ENCODE measurements at regions not wholly inside any gene's neighbourhood (a gene's known extent, or its start where the extent isn't known, plus 50 kb on each side); places are given as distances from the start of the nearest gene placed in this dataset.

GRCh38 chr17:77750427-77751043, 208.0 kb upstream of the TNRC6C start:
- 93% methylated on average over 3 of the region's 5 CpGs for WGBS (ENCODE audit: insufficient coverage)
- Histone ChIP-seq H3K36me3 (ENCODE audit: control insufficient read depth, insufficient read depth, low read length) (no peaks in the 10 kb centered on the region), H3K9me3 (replicated peaks; ENCODE audit: control insufficient read depth, low read depth, low read length) (peaks cover 4% of the 10 kb centered on the region), H3K27ac (ENCODE audit: low read length) (no peak overlapping the region), H3K4me1 (ENCODE audit: control insufficient read depth, insufficient read depth, low read length) (no peaks in the 10 kb centered on the region), H3K27me3 (ENCODE audit: control insufficient read depth, insufficient read depth, low read length) (peaks cover 6% of the 10 kb centered on the region), H3K4me3 (ENCODE audit: low read length) (no peak overlapping the region)
- no peak for DNase-seq

GRCh38 chr17:77753246-77753645, 205.3 kb upstream of the TNRC6C start:
- H3K4me3 ChIP-seq (ENCODE audit: low read length), result no peak overlapping the region
- DNase-seq, result no peak
- peaks cover 8% of the 10 kb centered on the region for H3K27me3 ChIP-seq (ENCODE audit: control insufficient read depth, insufficient read depth, low read length)
- H3K9me3 ChIP-seq (replicated peaks; ENCODE audit: control insufficient read depth, low read depth, low read length), result peaks cover 4% of the 10 kb centered on the region
- no peak overlapping the region for H3K27ac ChIP-seq (ENCODE audit: low read length)
- no CpG with 5 or more reads among the region's 8 CpGs for WGBS (ENCODE audit: insufficient coverage)
- H3K36me3 ChIP-seq (ENCODE audit: control insufficient read depth, insufficient read depth, low read length), result no peaks in the 10 kb centered on the region
- no peaks in the 10 kb centered on the region for H3K4me1 ChIP-seq (ENCODE audit: control insufficient read depth, insufficient read depth, low read length)

- DNase-seq, result no peak
- no peak overlapping the region for H3K4me3 ChIP-seq (ENCODE audit: low read length)
- H3K9me3 ChIP-seq (replicated peaks; ENCODE audit: control insufficient read depth, low read depth, low read length), result peaks cover 4% of the 10 kb centered on the region
- no peaks in the 10 kb centered on the region for H3K4me1 ChIP-seq (ENCODE audit: control insufficient read depth, insufficient read depth, low read length)
- 92% methylated on average over 7 of the region's 12 CpGs for WGBS (ENCODE audit: insufficient coverage)
- H3K27me3 ChIP-seq (ENCODE audit: control insufficient read depth, insufficient read depth, low read length), result peaks cover 8% of the 10 kb centered on the region
- H3K27ac ChIP-seq (ENCODE audit: low read length), result no peak overlapping the region
- H3K36me3 ChIP-seq (ENCODE audit: control insufficient read depth, insufficient read depth, low read length), result no peaks in the 10 kb centered on the region
Observed at GRCh38 chr17:77753691-77754245, 204.7 kb upstream of the TNRC6C start.

GRCh38 chr17:77754956-77755355, 203.5 kb upstream of the TNRC6C start:
- Histone ChIP-seq H3K9me3 (replicated peaks; ENCODE audit: control insufficient read depth, low read depth, low read length) (peaks cover 4% of the 10 kb centered on the region), H3K4me3 (ENCODE audit: low read length) (no peak overlapping the region), H3K27ac (ENCODE audit: low read length) (no peak overlapping the region), H3K36me3 (ENCODE audit: control insufficient read depth, insufficient read depth, low read length) (no peaks in the 10 kb centered on the region), H3K27me3 (ENCODE audit: control insufficient read depth, insufficient read depth, low read length) (peaks cover 4% of the 10 kb centered on the region), H3K4me1 (ENCODE audit: control insufficient read depth, insufficient read depth, low read length) (no peaks in the 10 kb centered on the region)
- no peak for DNase-seq
- 97% methylated on average over 4 of the region's 5 CpGs for WGBS (ENCODE audit: insufficient coverage)

GRCh38 chr17:77755410-77755963, 203.0 kb upstream of the TNRC6C start:
- WGBS (ENCODE audit: insufficient coverage), result 88% methylated on average over 8 of the region's 9 CpGs
- no peak for DNase-seq
- no peak overlapping the region for H3K27ac ChIP-seq (ENCODE audit: low read length)

GRCh38 chr17:77756028-77756427, 202.5 kb upstream of the TNRC6C start:
- no peaks in the 10 kb centered on the region for H3K4me1 ChIP-seq (ENCODE audit: control insufficient read depth, insufficient read depth, low read length)
- peaks cover 2% of the 10 kb centered on the region for H3K27me3 ChIP-seq (ENCODE audit: control insufficient read depth, insufficient read depth, low read length)
- peaks cover 4% of the 10 kb centered on the region for H3K9me3 ChIP-seq (replicated peaks; ENCODE audit: control insufficient read depth, low read depth, low read length)
- DNase-seq, result no peak
- H3K36me3 ChIP-seq (ENCODE audit: control insufficient read depth, insufficient read depth, low read length), result no peaks in the 10 kb centered on the region
- WGBS (ENCODE audit: insufficient coverage), result 79% methylated on average over 4 of the region's 5 CpGs
- H3K27ac ChIP-seq (ENCODE audit: low read length), result no peak overlapping the region
- no peak overlapping the region for H3K4me3 ChIP-seq (ENCODE audit: low read length)

More at GRCh38 chr17:77755410-77755963, 203.0 kb upstream of the TNRC6C start:
- H3K27me3 ChIP-seq (ENCODE audit: control insufficient read depth, insufficient read depth, low read length), result peaks cover 4% of the 10 kb centered on the region
- H3K9me3 ChIP-seq (replicated peaks; ENCODE audit: control insufficient read depth, low read depth, low read length), result peaks cover 4% of the 10 kb centered on the region
- no peak overlapping the region for H3K4me3 ChIP-seq (ENCODE audit: low read length)
- H3K4me1 ChIP-seq (ENCODE audit: control insufficient read depth, insufficient read depth, low read length), result no peaks in the 10 kb centered on the region
- H3K36me3 ChIP-seq (ENCODE audit: control insufficient read depth, insufficient read depth, low read length), result no peaks in the 10 kb centered on the region

- H3K4me1 ChIP-seq (ENCODE audit: control insufficient read depth, insufficient read depth, low read length), result no peaks in the 10 kb centered on the region
- peaks cover 2% of the 10 kb centered on the region for H3K27me3 ChIP-seq (ENCODE audit: control insufficient read depth, insufficient read depth, low read length)
- H3K9me3 ChIP-seq (replicated peaks; ENCODE audit: control insufficient read depth, low read depth, low read length), result peaks cover 4% of the 10 kb centered on the region
- no peak overlapping the region for H3K4me3 ChIP-seq (ENCODE audit: low read length)
- 40% methylated on average over 2 of the region's 10 CpGs for WGBS (ENCODE audit: insufficient coverage)
- no peak overlapping the region for H3K27ac ChIP-seq (ENCODE audit: low read length)
- H3K36me3 ChIP-seq (ENCODE audit: control insufficient read depth, insufficient read depth, low read length), result no peaks in the 10 kb centered on the region
- DNase-seq, result no peak
Observed at GRCh38 chr17:77756846-77757560, 201.5 kb upstream of the TNRC6C start.

GRCh38 chr17:77757561-77757898, 201.0 kb upstream of the TNRC6C start:
- H3K36me3 ChIP-seq (ENCODE audit: control insufficient read depth, insufficient read depth, low read length), result no peaks in the 10 kb centered on the region
- H3K4me3 ChIP-seq (ENCODE audit: low read length), result no peak overlapping the region
- no peak for DNase-seq
- H3K9me3 ChIP-seq (replicated peaks; ENCODE audit: control insufficient read depth, low read depth, low read length), result peaks cover 4% of the 10 kb centered on the region
- H3K27me3 ChIP-seq (ENCODE audit: control insufficient read depth, insufficient read depth, low read length), result peaks cover 2% of the 10 kb centered on the region
- H3K27ac ChIP-seq (ENCODE audit: low read length), result no peak overlapping the region
- H3K4me1 ChIP-seq (ENCODE audit: control insufficient read depth, insufficient read depth, low read length), result no peaks in the 10 kb centered on the region
- 0% methylated on average over 1 of the region's 7 CpGs for WGBS (ENCODE audit: insufficient coverage)

- Histone ChIP-seq H3K27me3 (ENCODE audit: control insufficient read depth, insufficient read depth, low read length) (peaks cover 7% of the 10 kb centered on the region), H3K9me3 (replicated peaks; ENCODE audit: control insufficient read depth, low read depth, low read length) (no peaks in the 10 kb centered on the region), H3K27ac (ENCODE audit: low read length) (no peak overlapping the region), H3K36me3 (ENCODE audit: control insufficient read depth, insufficient read depth, low read length) (no peaks in the 10 kb centered on the region), H3K4me3 (ENCODE audit: low read length) (no peak overlapping the region), H3K4me1 (ENCODE audit: control insufficient read depth, insufficient read depth, low read length) (no peaks in the 10 kb centered on the region)
- 20% methylated on average over 1 of the region's 6 CpGs for WGBS (ENCODE audit: insufficient coverage)
- DNase-seq, result no peak
Observed at GRCh38 chr17:77763023-77763422, 195.5 kb upstream of the TNRC6C start.

GRCh38 chr17:77763575-77763974, 194.9 kb upstream of the TNRC6C start:
- no peaks in the 10 kb centered on the region for H3K9me3 ChIP-seq (replicated peaks; ENCODE audit: control insufficient read depth, low read depth, low read length)
- no peak for DNase-seq
- no peak overlapping the region for H3K4me3 ChIP-seq (ENCODE audit: low read length)
- no peak overlapping the region for H3K27ac ChIP-seq (ENCODE audit: low read length)
- 32% methylated on average over 3 of the region's 5 CpGs for WGBS (ENCODE audit: insufficient coverage)
- H3K36me3 ChIP-seq (ENCODE audit: control insufficient read depth, insufficient read depth, low read length), result no peaks in the 10 kb centered on the region
- H3K4me1 ChIP-seq (ENCODE audit: control insufficient read depth, insufficient read depth, low read length), result peaks cover 3% of the 10 kb centered on the region
- peaks cover 9% of the 10 kb centered on the region for H3K27me3 ChIP-seq (ENCODE audit: control insufficient read depth, insufficient read depth, low read length)

Data from muscle of leg (tissue), 3 donors.